Mucosa of rectum (tissue), 2 donors: ENCODE measurements at regions not wholly inside any gene's neighbourhood (a gene's known extent, or its start where the extent isn't known, plus 50 kb on each side); places are given as distances from the start of the nearest gene placed in this dataset.
"Not testable (repeated sequence)": the region's sequence is repeated elsewhere in the genome, so short reads cannot be mapped to it uniquely, and the experiment has no call there.

Experiments
- H3K27ac ChIP-seq, 2 donors: one replicate each; pipeline ENCODE4 v1.7.0; 2013; ENCODE audit warnings: inconsistent platforms in 2 of 2, low read depth in 2 of 2, low read length in 2 of 2
- H3K27me3 ChIP-seq, 2 donors: one replicate each; pipeline ENCODE4 v1.7.0; 2013; ENCODE audit warnings: low read length in 2 of 2; ENCODE audit not compliant: control insufficient read depth in 2 of 2, insufficient read depth in 2 of 2
- H3K36me3 ChIP-seq, 2 donors: one replicate each; pipeline ENCODE4 v1.7.0; 2013; ENCODE audit warnings: low read length in 2 of 2; ENCODE audit not compliant: control insufficient read depth in 2 of 2, insufficient read depth in 2 of 2
- H3K4me1 ChIP-seq, 2 donors: one replicate each; pipeline ENCODE4 v1.7.0; 2013; ENCODE audit warnings: low read length in 2 of 2, mild to moderate bottlenecking in 1 of 2; ENCODE audit not compliant: control insufficient read depth in 2 of 2, insufficient read depth in 2 of 2
- H3K4me3 ChIP-seq, 2 donors: one replicate each; pipeline ENCODE4 v1.7.0; 2013; ENCODE audit warnings: low read length in 2 of 2
- H3K9ac ChIP-seq, 2 donors: one replicate each; pipeline ENCODE4 v1.7.0; 2013; ENCODE audit warnings: low read length in 2 of 2, low read depth in 1 of 2, mild to moderate bottlenecking in 1 of 2
- H3K9me3 ChIP-seq, 2 donors: one replicate each; pipeline ENCODE4 v1.7.0; 2013; ENCODE audit warnings: low read length in 2 of 2; ENCODE audit not compliant: control insufficient read depth in 2 of 2
- donor health status: healthy.
- donor health status: Normal muscosa, but diverticular disease.

- no peak overlapping the region for H3K9ac ChIP-seq
- H3K4me3 ChIP-seq, result no peak overlapping the region
- H3K9me3 ChIP-seq, result no peaks in the 10 kb centered on the region
- no peaks in the 10 kb centered on the region for H3K27me3 ChIP-seq
- no peaks in the 10 kb centered on the region for H3K36me3 ChIP-seq
- no peak overlapping the region for H3K27ac ChIP-seq
- no peaks in the 10 kb centered on the region for H3K4me1 ChIP-seq
Observed at GRCh38 chr5:126015235-126016181, 407.7 kb upstream of the GRAMD2B start.

GRCh38 chr5:126016256-126016655, 407.0 kb upstream of the GRAMD2B start:
- Histone ChIP-seq H3K27ac (no peak overlapping the region), H3K9ac (no peak overlapping the region), H3K27me3 (no peaks in the 10 kb centered on the region), H3K36me3 (no peaks in the 10 kb centered on the region), H3K4me3 (no peak overlapping the region), H3K9me3 (no peaks in the 10 kb centered on the region), H3K4me1 (no peaks in the 10 kb centered on the region)

- H3K9ac ChIP-seq, result no peak overlapping the region
- H3K36me3 ChIP-seq, result no peaks in the 10 kb centered on the region
- no peaks in the 10 kb centered on the region for H3K4me1 ChIP-seq
- no peaks in the 10 kb centered on the region for H3K27me3 ChIP-seq
- H3K9me3 ChIP-seq, result no peaks in the 10 kb centered on the region
- H3K27ac ChIP-seq, result no peak overlapping the region
- no peak overlapping the region for H3K4me3 ChIP-seq
Observed at GRCh38 chr5:126017096-126017495, 406.1 kb upstream of the GRAMD2B start.

DNA sequence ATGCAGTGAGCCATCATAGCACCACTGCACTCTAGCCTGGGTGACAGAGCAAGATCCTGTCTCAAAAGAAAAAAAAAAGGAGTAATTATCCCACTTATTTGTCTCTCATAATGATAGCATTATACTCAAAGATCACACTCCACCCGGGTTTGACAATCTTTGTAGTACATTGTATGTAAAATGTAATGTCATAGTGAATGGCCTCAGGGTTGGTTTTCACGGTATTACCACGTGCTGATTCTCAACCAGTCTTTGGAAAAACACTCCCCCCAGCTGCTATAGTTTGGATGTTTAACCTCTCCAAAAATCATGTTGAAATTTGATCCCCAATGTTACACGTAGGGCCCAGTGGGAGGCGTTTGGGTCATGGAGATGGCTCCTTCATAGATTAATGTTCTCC, 402.4 kb upstream of the GRAMD2B start:
- H3K27me3 ChIP-seq, result no peaks in the 10 kb centered on the region
- no peaks in the 10 kb centered on the region for H3K4me1 ChIP-seq
- H3K9ac ChIP-seq, result no peak overlapping the region
- no peak overlapping the region for H3K27ac ChIP-seq
- H3K9me3 ChIP-seq, result no peaks in the 10 kb centered on the region
- H3K4me3 ChIP-seq, result no peak overlapping the region
- no peaks in the 10 kb centered on the region for H3K36me3 ChIP-seq

- Histone ChIP-seq H3K9me3 (no peaks in the 10 kb centered on the region), H3K27me3 (no peaks in the 10 kb centered on the region)
Observed at GRCh38 chr5:126023994-126024441, 399.2 kb upstream of the GRAMD2B start.

DNA sequence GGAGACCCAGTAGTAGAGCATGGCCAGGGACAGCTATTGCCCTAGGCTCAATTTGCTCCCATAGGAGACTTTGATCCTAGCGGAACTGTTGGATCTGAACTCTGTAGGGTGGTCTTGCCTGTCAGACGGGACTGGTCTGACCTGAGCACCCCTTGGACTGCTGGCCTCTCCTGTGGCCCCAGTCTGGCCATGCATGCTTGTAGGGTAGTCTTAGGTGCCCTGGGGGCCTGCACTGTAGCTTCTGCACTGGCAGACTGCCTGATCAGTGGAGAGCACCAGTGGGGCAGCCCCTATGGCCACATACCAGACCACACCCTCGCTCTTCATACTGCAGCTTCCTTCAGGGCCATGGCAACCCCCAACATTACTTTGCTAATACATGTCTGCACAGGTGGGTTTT, 396.1 kb upstream of the GRAMD2B start:
- Histone ChIP-seq H3K4me3 (no peak overlapping the region), H3K27me3 (no peaks in the 10 kb centered on the region), H3K9ac (no peak overlapping the region), H3K9me3 (peaks cover 0 to 3% of the 10 kb centered on the region in 2 donors), H3K36me3 (no peaks in the 10 kb centered on the region), H3K4me1 (no peaks in the 10 kb centered on the region), H3K27ac (no peak overlapping the region)

More at GRCh38 chr5:126023994-126024441, 399.2 kb upstream of the GRAMD2B start:
- Histone ChIP-seq H3K36me3 (no peaks in the 10 kb centered on the region), H3K4me3 (no peak overlapping the region), H3K9ac (no peak overlapping the region), H3K27ac (no peak overlapping the region), H3K4me1 (no peaks in the 10 kb centered on the region)

DNA sequence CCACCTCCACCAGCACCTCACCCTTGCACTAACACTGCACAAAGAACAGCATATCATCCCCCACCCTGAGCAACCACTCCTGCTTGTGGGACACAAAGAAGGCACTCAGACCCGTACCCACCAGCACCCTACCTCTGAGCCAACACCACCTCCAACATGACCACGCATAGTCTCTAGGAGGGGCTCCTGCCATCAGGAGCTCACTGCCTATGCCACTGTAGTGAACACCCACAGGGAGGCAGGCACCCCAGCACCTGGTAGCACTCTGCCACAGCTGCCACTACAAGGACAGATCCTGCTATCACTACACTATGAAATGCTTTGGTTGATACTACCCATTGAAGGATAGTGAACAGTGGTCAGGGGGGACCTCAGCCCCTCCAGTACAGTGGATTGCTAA, 395.6 kb upstream of the GRAMD2B start:
- H3K36me3 ChIP-seq, result no peaks in the 10 kb centered on the region
- H3K4me3 ChIP-seq, result no peak overlapping the region
- no peak overlapping the region for H3K9ac ChIP-seq
- H3K9me3 ChIP-seq, result peaks cover 0 to 3% of the 10 kb centered on the region in 2 donors
- H3K27me3 ChIP-seq, result no peaks in the 10 kb centered on the region
- H3K27ac ChIP-seq, result no peak overlapping the region
- H3K4me1 ChIP-seq, result no peaks in the 10 kb centered on the region

DNA sequence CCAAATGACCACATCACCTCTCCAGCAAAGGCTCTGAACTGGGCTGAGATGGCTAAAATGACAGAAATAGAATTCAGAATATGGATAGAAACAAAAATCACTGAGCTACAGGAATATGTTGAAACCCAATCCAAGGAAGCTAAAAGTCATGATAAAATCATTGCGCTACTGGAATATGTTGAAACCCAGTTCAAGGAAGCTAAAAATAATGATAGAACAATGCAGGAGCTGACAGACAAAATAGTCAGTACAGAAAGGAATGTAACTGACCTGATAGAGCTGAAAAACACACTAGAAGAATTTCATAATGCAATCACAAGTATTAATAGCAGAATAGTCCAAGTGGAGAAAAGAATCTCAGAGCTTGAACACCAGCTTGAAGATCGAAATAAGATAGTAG, 394.9 kb upstream of the GRAMD2B start:
- Histone ChIP-seq H3K27me3 (no peaks in the 10 kb centered on the region), H3K9ac (no peak overlapping the region), H3K4me3 (no peak overlapping the region), H3K4me1 (no peaks in the 10 kb centered on the region), H3K9me3 (peaks cover 0 to 3% of the 10 kb centered on the region in 2 donors), H3K27ac (no peak overlapping the region), H3K36me3 (no peaks in the 10 kb centered on the region)

- H3K4me1 ChIP-seq, H3K36me3 ChIP-seq, H3K9ac ChIP-seq, H3K4me3 ChIP-seq, H3K27me3 ChIP-seq, H3K27ac ChIP-seq, H3K9me3 ChIP-seq: not testable (repeated sequence)
Observed at GRCh38 chr5:126029282-126029681, 393.9 kb upstream of the GRAMD2B start.

- Histone ChIP-seq H3K9me3 (peaks cover 0 to 3% of the 10 kb centered on the region in 2 donors), H3K9ac (no peak overlapping the region), H3K4me1 (no peaks in the 10 kb centered on the region), H3K4me3 (no peak overlapping the region), H3K27ac (no peak overlapping the region), H3K36me3 (no peaks in the 10 kb centered on the region), H3K27me3 (no peaks in the 10 kb centered on the region)
Observed at GRCh38 chr5:126030698-126031097, 392.5 kb upstream of the GRAMD2B start.
